C4-2B (cell line): ENCODE measurements at regions not wholly inside any gene's neighbourhood (a gene's known extent, or its start where the extent isn't known, plus 50 kb on each side); places are given as distances from the start of the nearest gene placed in this dataset.

Experiments
- H3K27ac ChIP-seq: fragments of 450-650 bp; 2 replicates; pipeline ENCODE4 v1.5.1; 2017
- ZFX ChIP-seq: fragments of 450-650 bp; IDR thresholded peaks from 2 replicates; pipeline ENCODE4 v1.6.1; 2017
- TF ChIP-seq, protein P1 (sequence below): fragments of 450-650 bp; conservative IDR thresholded peaks from 2 replicates; pipeline ENCODE4 v1.5.1; 2017; ENCODE audit warnings: mild to moderate bottlenecking

DNA sequence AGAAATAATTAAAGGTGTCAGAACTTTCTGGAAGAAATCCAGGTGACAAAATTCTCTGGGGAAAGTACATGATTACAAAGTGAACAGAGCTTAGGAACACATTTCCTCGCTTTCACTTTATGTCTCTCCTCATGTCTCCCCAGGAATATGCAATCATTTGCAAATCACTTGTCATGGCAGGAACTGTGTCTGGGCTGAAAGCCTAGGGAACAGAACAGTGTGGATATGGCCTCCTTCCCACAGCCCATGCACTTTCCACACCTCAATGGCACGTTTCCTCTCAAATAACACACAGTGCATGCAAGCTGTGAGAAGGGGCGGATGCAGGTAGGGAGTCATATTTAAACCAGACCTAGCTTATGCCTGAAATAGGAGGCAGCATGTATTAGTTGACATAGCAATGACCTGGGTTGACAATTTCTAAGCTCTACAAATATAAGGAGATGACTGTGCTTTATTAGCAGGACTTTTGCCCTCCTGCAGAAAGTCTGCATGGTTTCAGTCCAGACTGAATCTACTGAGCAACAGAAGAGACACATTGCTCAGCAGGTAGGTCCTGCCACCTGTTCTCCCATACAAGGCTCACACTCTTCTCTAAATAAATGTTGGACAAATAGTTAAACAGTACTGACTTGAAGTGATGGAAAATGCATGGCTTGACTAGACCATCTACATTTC lies 236.0 kb upstream of the ELAC2 start:
- H3K27ac ChIP-seq: no peak overlapping the region
- TF ChIP-seq ZFX: no peak
- TF ChIP-seq, protein P1, sequence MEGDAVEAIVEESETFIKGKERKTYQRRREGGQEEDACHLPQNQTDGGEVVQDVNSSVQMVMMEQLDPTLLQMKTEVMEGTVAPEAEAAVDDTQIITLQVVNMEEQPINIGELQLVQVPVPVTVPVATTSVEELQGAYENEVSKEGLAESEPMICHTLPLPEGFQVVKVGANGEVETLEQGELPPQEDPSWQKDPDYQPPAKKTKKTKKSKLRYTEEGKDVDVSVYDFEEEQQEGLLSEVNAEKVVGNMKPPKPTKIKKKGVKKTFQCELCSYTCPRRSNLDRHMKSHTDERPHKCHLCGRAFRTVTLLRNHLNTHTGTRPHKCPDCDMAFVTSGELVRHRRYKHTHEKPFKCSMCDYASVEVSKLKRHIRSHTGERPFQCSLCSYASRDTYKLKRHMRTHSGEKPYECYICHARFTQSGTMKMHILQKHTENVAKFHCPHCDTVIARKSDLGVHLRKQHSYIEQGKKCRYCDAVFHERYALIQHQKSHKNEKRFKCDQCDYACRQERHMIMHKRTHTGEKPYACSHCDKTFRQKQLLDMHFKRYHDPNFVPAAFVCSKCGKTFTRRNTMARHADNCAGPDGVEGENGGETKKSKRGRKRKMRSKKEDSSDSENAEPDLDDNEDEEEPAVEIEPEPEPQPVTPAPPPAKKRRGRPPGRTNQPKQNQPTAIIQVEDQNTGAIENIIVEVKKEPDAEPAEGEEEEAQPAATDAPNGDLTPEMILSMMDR: no peak

DNA sequence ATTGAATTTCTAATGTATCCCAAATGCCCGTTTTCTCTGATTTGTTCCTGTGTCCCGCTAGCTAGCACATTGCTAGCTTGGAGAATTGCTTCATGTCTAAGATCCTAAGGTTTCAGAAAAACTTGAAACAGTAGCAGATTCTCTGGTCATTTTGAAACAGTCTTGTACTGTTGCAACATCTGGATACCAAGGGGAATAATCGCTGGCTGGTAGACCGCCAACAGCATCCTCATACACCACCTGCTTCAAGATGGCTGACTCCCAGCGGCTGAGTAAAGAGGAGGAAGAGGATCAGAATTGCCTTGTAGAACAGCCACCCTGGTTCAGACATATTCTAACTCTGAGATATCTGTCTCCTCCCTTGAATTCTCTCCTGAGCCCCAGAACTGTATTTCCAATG lies 226.7 kb upstream of the ELAC2 start:
- H3K27ac ChIP-seq: no peak overlapping the region
- no peak for TF ChIP-seq ZFX
- TF ChIP-seq, protein P1: no peak

DNA sequence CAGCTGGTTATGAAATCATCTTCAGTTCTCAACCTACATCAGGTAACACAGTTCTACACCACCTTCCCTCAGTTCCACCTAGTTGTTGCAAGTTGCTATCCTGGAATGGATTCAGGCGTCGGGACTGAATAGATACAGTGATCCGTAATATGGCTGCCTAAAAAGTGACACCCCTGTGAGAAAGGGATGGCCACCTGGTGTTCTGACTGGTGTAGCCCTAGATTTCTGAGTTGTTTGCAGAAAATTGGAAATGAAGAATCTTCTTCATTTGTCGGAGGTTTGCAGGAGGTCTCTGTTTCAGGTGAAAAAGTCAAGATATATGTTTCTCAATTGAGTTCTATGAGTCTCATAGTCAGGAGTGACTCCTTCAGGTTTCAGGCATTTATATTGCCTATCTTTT lies 225.8 kb upstream of the ELAC2 start:
- TF ChIP-seq, protein P1: no peak
- TF ChIP-seq ZFX: no peak
- no peak overlapping the region for H3K27ac ChIP-seq

DNA sequence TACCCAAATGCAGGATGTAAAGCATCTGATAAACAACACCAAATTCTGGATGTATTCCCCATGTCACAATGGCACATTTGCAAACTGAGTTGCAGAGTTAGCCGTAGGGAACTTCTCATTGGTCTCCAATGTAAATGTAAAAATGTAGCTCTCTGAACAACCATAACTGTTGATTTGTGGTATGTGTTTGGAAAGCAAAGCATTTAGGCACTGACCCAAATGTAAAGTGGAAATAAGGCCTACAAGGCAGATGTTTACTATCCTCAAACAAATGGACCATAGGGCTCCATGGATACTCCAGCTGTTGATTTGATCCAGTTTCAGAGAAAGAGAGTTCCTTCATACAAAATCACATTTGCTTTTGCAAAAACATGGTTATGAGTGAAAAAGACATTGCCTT lies 223.0 kb upstream of the ELAC2 start:
- H3K27ac ChIP-seq: no peak overlapping the region
- TF ChIP-seq, protein P1: no peak
- no peak for TF ChIP-seq ZFX

DNA sequence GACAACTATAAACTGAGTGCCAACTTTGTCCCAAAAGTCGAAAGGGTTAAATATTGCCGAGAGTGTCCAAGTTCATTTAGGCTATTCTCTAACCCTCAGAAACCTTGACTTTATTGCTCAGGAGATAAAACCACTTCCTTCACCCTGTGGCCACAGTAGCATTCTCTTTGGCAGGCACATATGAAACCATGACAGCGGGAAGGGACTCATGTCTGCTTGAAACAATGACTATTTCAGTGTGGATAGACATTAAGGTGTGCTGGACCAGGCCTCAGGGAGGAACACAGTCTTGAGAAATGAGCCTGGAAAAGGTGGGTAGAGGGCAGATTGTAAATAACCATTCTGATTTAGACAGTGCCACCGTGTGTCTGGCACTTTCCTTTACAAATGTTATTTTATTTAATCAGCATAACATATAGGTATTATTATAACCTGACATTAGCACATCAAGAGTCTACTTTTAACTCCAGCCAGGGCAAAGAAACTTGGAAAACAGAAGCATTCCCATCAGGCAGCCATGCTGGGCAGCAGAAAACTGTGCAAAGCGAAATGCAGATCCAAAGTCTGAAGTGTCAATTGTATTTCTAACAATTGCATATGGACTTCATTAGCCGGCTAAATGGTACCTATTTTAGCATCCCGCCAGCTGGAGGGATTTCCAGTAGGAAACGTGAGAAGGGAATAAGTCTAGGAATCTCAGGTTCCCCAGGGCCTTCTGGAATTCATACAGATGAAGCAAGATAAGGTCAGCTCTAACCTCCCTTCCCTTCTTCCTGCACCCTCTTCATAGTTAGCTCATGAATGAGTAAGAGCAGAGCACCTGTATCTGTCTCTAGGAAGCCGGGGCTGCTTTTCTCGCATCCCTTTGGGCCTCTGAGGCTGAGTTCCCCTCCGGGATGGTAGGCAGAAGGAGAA lies 212.8 kb upstream of the ELAC2 start:
- no peak overlapping the region for H3K27ac ChIP-seq
- TF ChIP-seq, protein P1: peak; percentile 39
- TF ChIP-seq ZFX: no peak

DNA sequence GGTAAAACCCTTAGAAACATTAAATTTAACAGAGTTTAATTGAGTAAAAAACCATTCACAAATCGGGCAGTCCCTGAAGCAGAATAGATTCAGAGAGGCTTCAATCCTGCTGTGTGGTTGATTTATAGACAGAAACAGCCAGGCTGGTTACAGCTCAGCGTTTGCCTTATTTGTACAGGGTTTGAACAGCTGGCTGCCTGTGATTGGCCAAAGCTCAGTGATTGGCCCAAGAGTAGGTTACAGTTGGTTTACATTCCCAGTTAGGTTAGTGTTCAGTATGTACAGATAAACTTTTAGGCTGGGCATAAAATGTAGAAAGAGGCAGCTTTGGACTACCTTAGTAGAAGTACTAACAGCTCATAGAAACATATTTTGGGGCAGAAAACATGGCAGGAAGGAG lies 210.4 kb upstream of the ELAC2 start:
- TF ChIP-seq, protein P1: no peak
- no peak for TF ChIP-seq ZFX
- no peak overlapping the region for H3K27ac ChIP-seq

DNA sequence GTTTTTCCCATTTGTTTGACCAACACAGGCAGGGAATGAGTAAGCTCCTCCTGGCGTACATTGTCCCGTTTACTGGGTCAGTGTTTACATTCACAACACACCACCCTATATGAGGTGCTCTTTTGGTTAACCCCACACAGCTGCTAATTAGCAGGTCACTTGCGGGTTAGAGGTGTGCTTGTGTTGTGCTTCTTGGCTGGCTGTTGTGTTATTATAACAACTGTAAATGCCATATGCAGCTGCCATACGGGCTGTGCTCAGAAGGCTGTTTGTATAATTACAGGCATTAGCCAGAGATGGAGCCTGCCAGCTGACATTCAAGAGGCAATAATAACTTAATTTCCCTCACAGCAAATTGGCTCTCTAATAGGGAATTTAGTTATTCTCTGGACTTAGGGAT lies 205.1 kb upstream of the ELAC2 start:
- H3K27ac ChIP-seq: no peak overlapping the region
- TF ChIP-seq, protein P1: no peak
- no peak for TF ChIP-seq ZFX
